KMS-11 (cell line): ENCODE measurements at regions not wholly inside any gene's neighbourhood (a gene's known extent, or its start where the extent isn't known, plus 50 kb on each side); places are given as distances from the start of the nearest gene placed in this dataset.

Source experiments
- H2AFZ ChIP-seq: fragments of 200-600 bp; sonication (generic); 2 replicates; pipeline ENCODE4 v1.6.1; 2016; ENCODE audit warnings: antibody characterized with exemption, mixed run types, low read depth
- H3K27ac ChIP-seq: fragments of 200-600 bp; sonication (generic); 2 replicates; pipeline ENCODE4 v1.6.1; 2016; ENCODE audit warnings: mild to moderate bottlenecking, mixed run types
- H3K27me3 ChIP-seq: fragments of 200-600 bp; sonication (generic); 2 replicates; pipeline ENCODE4 v1.6.1; 2017; ENCODE audit warnings: mild to moderate bottlenecking, low read depth, mixed run types, moderate library complexity; ENCODE audit not compliant: insufficient read depth
- H3K36me3 ChIP-seq: fragments of 200-600 bp; sonication (generic); 2 replicates; pipeline ENCODE4 v1.6.1; 2017; ENCODE audit warnings: mild to moderate bottlenecking, mixed run types; ENCODE audit not compliant: insufficient read depth
- H3K4me1 ChIP-seq: fragments of 200-600 bp; sonication (generic); 2 replicates; pipeline ENCODE4 v1.6.1; 2016; ENCODE audit warnings: mild to moderate bottlenecking, low read depth, mixed run types; ENCODE audit not compliant: poor library complexity, severe bottlenecking
- H3K4me2 ChIP-seq: fragments of 200-600 bp; sonication (generic); 2 replicates; pipeline ENCODE4 v1.7.0; 2016; ENCODE audit warnings: mild to moderate bottlenecking, mixed run types
- H3K4me3 ChIP-seq: fragments of 200-600 bp; sonication (generic); IDR thresholded peaks from 2 replicates; pipeline ENCODE4 v1.6.1; 2017; ENCODE audit warnings: low read depth, low read length, mixed read lengths; ENCODE audit not compliant: insufficient read depth
- H3K79me2 ChIP-seq: fragments of 200-600 bp; sonication (generic); 2 replicates; pipeline ENCODE4 v1.6.1; 2016; ENCODE audit warnings: low read depth, mixed run types; ENCODE audit not compliant: insufficient read depth
- H3K9ac ChIP-seq: fragments of 200-600 bp; sonication (generic); 2 replicates; pipeline ENCODE4 v1.6.1; 2016; ENCODE audit warnings: mild to moderate bottlenecking, mixed run types
- H4K20me1 ChIP-seq: fragments of 200-600 bp; sonication (generic); 2 replicates; pipeline ENCODE4 v1.6.1; 2016; ENCODE audit warnings: mild to moderate bottlenecking, mixed run types; ENCODE audit not compliant: insufficient read depth
- CTCF ChIP-seq: fragments of 200-600 bp; sonication (generic); conservative IDR thresholded peaks from 2 replicates; pipeline ENCODE4 v1.6.1; 2017; ENCODE audit warnings: low read depth, mild to moderate bottlenecking, antibody characterized with exemption, low read length, moderate library complexity, mixed read lengths

- Histone ChIP-seq H3K4me3 (no peak overlapping the region), H3K4me1 (no peaks in the 10 kb centered on the region), H3K27me3 (no peaks in the 10 kb centered on the region), H3K36me3 (no peaks in the 10 kb centered on the region), H4K20me1 (no peaks in the 10 kb centered on the region), H3K79me2 (no peaks in the 10 kb centered on the region), H3K4me2 (no peak overlapping the region), H3K9ac (no peak overlapping the region), H3K27ac (no peak overlapping the region), H2AFZ (no peak overlapping the region)
- TF ChIP-seq CTCF, result no peak
Observed at GRCh38 chr3:103600844-103601243, 1166.0 kb downstream of the ZPLD1 start.

- no peaks in the 10 kb centered on the region for H3K79me2 ChIP-seq
- no peak overlapping the region for H3K9ac ChIP-seq
- H3K36me3 ChIP-seq, result no peaks in the 10 kb centered on the region
- H3K4me3 ChIP-seq, result no peak overlapping the region
- H2AFZ ChIP-seq, result no peak overlapping the region
- no peak for TF ChIP-seq CTCF
- H3K27ac ChIP-seq, result no peak overlapping the region
- H3K27me3 ChIP-seq, result no peaks in the 10 kb centered on the region
- no peak overlapping the region for H3K4me2 ChIP-seq
- no peaks in the 10 kb centered on the region for H4K20me1 ChIP-seq
- H3K4me1 ChIP-seq, result no peaks in the 10 kb centered on the region
Observed at GRCh38 chr3:103601666-103602065, 1166.9 kb downstream of the ZPLD1 start.

GRCh38 chr3:103609472-103609871 is 1174.7 kb downstream of the ZPLD1 start:
- H3K9ac ChIP-seq, result no peak overlapping the region
- H4K20me1 ChIP-seq, result no peaks in the 10 kb centered on the region
- no peak overlapping the region for H3K27ac ChIP-seq
- no peaks in the 10 kb centered on the region for H3K79me2 ChIP-seq
- no peaks in the 10 kb centered on the region for H3K36me3 ChIP-seq
- no peaks in the 10 kb centered on the region for H3K4me1 ChIP-seq
- H3K4me3 ChIP-seq, result no peak overlapping the region
- TF ChIP-seq CTCF, result no peak
- no peak overlapping the region for H3K4me2 ChIP-seq
- H2AFZ ChIP-seq, result no peak overlapping the region
- no peaks in the 10 kb centered on the region for H3K27me3 ChIP-seq

GRCh38 chr3:103613397-103614156 is 1178.8 kb downstream of the ZPLD1 start:
- H3K4me1 ChIP-seq, result no peaks in the 10 kb centered on the region
- H3K27ac ChIP-seq, result no peak overlapping the region
- H3K4me3 ChIP-seq, result no peak overlapping the region

More at GRCh38 chr3:103613397-103614156, 1178.8 kb downstream of the ZPLD1 start:
- no peaks in the 10 kb centered on the region for H4K20me1 ChIP-seq
- no peaks in the 10 kb centered on the region for H3K79me2 ChIP-seq
- no peak overlapping the region for H3K4me2 ChIP-seq
- no peaks in the 10 kb centered on the region for H3K36me3 ChIP-seq
- H3K27me3 ChIP-seq, result no peaks in the 10 kb centered on the region
- no peak for TF ChIP-seq CTCF
- no peak overlapping the region for H3K9ac ChIP-seq
- H2AFZ ChIP-seq, result no peak overlapping the region
